ENCODE measurements at regions not wholly inside any gene's neighbourhood (a gene's known extent, or its start where the extent isn't known, plus 50 kb on each side); places are given as distances from the start of the nearest gene placed in this dataset.

GRCh38 chr11:119982517-119983239 is 155.2 kb downstream of the TRIM29 start:
- peak; percentile 32 for DNase-seq (ENCODE audit: low read depth)

GRCh38 chr11:119980431-119980830 is 157.5 kb downstream of the TRIM29 start:
- DNase-seq (ENCODE audit: low read depth): no peak

DNA sequence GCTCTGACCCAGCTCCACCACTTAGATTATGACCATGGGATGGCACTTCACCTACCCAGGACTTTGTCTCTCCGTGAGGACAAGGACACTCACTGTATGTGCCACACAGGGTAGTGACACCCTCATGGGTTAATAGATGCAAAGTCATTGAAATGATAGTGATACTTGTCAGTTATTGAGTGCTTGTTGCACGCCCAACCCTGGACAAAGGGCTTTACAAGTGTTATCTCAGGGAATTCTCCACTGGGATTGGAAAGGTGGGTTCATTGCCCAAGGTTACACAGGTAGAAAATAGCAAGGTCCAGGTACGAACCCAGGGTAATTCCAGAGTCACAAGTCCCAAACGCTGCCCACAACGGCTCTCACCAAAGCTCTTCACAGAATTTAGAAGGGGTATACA is 158.2 kb downstream of the TRIM29 start:
- DNase-seq (ENCODE audit: low read depth): no peak

GRCh38 chr11:119978696-119979095 is 159.2 kb downstream of the TRIM29 start:
- DNase-seq (ENCODE audit: low read depth): no peak

GRCh38 chr11:119977881-119978280 is 160.0 kb downstream of the TRIM29 start:
- DNase-seq (ENCODE audit: low read depth): no peak

DNA sequence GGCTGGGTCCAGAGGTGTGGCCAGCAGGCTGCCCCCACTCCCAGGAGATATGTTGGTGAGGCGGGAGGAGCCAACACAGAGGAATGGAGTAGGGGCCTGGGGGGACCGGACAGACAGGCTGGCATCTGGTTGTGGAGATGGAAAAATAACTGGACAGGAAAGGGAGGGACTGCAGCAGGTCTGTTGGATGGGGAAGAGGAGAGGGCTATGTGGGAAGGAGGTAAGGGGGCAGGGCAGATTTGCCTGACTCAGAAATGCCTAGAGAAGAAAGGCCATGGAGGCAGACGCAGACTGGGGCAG is 160.4 kb downstream of the TRIM29 start:
- no peak for DNase-seq (ENCODE audit: low read depth)

GRCh38 chr11:119976805-119977560 is 160.9 kb downstream of the TRIM29 start:
- DNase-seq (ENCODE audit: low read depth): no peak

- DNase-seq (ENCODE audit: low read depth): no peak
These were observed 162.3 kb downstream of the TRIM29 start for GRCh38 chr11:119975561-119976152.

- DNase-seq (ENCODE audit: low read depth): no peak
These were observed 163.4 kb downstream of the TRIM29 start for GRCh38 chr11:119974467-119974866.

DNA sequence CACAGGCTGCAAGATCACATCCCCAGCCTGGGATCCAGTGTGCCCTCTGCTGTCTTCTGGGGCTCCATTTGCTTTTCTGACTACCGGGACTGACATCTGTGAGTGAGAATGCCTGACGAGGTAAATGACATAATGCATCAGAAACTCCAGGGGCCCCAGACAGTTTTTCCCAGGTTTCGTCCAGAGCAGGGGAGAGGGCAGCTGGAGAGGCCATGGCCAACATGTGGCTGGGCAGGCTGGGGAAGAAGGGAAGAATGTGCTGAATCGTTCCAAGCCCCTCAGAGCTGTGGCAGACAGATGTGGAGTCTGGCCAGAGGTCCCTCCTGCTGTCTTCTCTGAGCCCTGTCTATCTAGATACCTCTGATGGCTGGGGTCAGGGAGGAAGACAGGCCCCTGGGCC is 163.9 kb downstream of the TRIM29 start:
- DNase-seq (ENCODE audit: low read depth): no peak

GRCh38 chr11:119972281-119972680 is 165.6 kb downstream of the TRIM29 start:
- no peak for DNase-seq (ENCODE audit: low read depth)

DNA sequence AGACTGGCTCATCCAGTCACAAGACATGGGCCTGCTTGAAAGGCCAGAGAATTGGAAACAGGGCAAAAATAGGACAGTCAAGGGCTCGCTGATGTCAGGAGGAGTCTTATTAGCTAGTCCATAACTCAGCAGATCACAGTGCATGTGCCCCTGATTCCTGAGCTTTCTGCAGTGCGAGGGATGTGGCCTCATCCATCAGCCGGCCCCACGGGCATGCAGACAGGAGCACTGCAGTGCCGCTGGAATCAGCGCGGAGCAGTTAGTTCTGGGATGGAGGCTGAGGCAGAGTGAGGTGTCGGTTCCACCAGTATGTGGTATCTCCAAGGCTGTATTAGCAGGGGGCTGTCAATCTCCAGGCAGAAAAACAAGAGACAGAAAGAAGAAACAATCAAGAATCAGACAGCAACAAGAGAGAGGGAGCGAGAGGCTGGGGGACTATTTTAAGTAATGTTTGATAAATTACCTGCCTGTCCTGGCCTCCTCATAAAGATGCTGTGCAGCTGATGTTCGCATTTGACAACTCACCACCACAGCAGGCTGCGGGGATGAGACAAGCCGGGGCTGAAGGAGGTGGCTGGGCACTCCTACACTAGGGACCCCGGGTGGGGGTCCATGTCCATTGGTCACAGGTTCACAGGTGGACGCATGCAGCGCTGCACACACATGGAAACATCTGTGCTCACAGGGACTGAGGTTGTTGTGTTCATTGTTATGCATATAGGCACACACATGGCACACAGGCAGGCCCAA is 167.2 kb downstream of the TRIM29 start:
- no peak for DNase-seq (ENCODE audit: low read depth)

DNA sequence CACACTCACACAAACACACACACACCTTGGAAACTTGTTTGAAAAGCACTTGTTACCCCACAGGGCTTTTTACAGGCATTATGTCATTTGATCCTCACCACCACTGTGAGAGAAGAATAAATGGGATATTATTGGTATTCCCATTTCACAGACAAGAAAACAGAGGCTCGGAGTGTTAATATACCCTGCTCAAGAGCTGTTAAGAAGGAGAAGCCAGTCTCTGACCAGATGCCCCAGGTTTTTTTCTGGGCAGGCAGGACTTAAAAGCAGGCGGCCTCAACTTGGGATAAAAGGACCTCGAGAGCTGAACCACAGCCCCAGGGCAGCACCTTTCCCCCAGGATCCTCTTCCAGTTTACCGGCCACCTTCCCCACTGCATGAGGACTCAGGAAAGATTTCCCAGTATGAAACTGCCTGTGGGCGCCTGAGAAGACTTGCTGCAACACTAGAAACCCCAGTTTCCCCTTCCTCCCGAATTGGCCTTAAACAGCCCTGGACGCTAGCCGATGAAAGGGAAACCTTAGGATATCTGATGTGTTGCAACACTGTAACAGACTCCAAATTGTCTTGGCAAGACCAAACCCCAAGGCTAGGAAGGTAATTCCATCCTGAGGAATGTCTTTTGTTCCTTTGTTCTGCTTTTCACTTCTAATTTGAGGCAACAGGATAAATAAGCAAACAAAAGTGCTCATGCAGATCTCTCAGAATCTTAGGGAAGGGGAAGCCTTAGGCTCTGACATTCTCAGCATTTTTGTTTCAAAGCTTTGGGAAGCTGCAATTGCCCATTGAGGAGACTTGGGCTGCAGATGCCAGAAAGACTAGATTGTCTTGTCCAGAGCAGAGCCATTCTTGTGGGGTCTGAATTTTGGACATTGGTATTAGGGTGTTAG is 173.5 kb downstream of the TRIM29 start:
- DNase-seq (ENCODE audit: low read depth): peak; percentile 41

DNA sequence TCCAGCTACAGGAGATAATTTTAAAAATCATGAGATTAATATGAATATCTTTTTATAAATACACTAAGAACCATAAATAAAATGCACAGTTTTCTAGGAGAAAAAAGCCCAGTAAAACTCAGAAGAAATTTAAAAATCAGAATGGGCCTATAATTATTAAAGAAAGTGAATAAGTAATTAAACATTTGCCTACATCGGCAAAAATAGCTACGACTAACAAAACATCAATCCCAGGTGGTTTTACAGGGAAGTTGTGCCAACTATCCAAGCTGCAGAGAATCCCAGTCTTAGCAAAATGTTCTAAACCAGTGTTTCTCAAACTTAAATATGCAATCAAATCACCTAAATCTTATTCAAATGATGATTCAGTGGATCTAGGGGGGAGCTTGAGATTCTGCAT is 180.0 kb downstream of the TRIM29 start:
- no peak for DNase-seq (ENCODE audit: low read depth)

DNA sequence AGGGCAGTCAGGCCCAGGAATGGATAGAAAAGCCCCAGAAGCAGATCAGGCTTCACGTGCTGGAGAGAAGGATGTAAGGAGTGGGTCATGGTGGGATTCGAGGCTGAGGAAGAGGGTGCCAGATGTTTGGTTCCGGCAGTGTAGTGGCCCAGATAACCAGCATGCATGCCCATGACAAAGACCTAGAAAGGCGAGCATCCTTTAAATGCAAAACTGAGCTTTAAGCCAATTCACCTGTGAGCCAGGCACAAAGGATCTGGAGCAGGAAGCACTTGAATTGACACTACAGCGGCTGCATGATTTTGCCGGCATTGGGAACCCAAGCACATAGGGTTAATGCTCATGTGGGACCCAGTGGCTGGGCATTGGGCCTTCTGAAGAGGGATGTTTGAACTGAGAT is 185.5 kb downstream of the TRIM29 start:
- DNase-seq (ENCODE audit: low read depth): no peak

DNA sequence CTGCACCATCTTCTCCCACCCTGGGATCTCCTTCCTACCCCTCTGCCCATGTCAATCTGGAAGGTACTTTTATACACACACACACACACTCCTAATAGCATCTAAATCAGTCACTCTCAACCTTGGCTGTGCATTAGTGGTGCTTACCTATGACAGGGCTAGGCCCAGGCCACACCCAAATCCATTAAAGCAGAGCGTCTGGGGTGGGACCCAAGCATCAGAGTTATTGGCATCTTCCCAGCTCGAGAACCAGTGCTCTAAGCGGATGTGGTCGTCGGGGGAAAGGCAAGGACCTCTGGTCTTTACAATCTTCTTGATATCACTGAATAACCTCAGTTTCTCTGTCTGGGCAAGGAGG is 194.6 kb downstream of the TRIM29 start:
- DNase-seq (ENCODE audit: low read depth): no peak

GRCh38 chr11:119942583-119943297 is 195.2 kb downstream of the TRIM29 start:
- DNase-seq (ENCODE audit: low read depth): peak; percentile 3

GRCh38 chr11:119941636-119942411 is 196.1 kb downstream of the TRIM29 start:
- no peak for DNase-seq (ENCODE audit: low read depth)

GRCh38 chr11:119941171-119941570 is 196.7 kb downstream of the TRIM29 start:
- no peak for DNase-seq (ENCODE audit: low read depth)

- no peak for DNase-seq (ENCODE audit: low read depth)
These were observed 197.4 kb downstream of the TRIM29 start for GRCh38 chr11:119940401-119940976.

Data from fibroblast of gingiva (primary cell).